ENCODE measurements at regions not wholly inside any gene's neighbourhood (a gene's known extent, or its start where the extent isn't known, plus 50 kb on each side); places are given as distances from the start of the nearest gene placed in this dataset.
A peak's percentile ranks its signal among the peaks of the same experiment; 100 is the strongest.

DNA sequence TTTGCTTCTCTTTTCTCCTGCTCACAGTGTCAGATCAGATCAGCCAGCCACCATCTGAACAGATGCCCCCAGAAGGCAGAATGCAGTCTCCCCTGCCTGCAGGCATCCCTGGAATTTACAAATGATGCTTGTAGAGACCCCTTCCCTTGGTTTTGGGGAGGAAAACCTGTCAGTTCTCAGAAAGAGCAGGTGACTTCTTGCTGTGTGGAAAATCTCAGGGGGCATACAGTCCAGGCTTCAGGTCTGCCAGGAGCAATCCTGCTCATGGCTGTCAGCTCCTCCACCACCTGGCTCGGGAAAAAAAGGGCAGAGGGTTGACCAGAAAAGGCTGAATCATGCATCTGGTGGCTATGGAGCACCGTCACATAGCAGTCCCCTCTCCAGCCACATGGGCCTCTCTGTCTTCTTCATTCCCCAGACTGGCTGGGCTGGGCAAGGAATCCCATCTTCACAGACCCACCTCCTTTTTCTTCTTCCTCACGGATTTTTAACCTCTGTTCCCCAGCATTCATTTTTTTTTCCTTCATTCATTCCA lies 107.0 kb downstream of the KCNF1 start:
- DNase-seq = no peak

DNA sequence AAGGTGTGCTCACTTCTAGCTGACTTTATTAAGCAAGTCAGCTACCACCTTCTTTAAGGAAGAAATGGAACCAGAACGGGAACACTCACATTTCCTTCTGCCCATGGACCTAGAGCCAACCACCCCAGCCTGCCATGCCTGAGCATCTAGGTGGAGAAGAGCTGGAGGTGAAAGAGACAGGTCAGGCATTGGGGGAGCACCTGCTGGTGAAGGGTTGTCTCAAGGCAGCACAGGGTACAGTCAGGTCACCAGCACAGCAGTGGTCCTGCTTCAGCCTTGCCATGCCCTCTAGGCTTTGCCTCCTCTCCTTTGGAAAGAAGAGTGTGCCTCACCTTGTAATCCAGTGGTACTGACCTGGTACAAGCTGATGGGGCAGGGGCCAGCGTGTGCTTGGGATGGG lies 107.9 kb downstream of the KCNF1 start:
- DNase-seq = no peak

DNA sequence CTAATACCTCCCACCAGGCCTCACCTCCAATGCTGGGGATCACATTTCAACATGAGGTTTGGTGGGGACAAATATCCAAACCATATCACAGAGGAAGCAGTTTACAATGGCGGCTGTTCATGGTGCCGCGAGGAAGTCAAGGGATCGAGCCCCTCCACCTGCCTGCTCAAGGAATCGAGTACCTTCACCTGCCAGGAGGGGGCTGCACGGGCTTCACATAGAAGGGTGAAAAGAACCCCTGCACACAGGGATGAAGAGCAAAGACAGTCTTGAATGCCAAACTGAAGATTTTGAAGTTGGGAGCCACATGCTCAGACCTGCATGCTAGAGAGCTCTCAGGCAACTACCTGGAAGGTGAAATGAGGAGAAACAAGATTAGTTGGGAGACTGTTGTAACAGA lies 110.3 kb downstream of the KCNF1 start:
- DNase-seq = no peak

DNA sequence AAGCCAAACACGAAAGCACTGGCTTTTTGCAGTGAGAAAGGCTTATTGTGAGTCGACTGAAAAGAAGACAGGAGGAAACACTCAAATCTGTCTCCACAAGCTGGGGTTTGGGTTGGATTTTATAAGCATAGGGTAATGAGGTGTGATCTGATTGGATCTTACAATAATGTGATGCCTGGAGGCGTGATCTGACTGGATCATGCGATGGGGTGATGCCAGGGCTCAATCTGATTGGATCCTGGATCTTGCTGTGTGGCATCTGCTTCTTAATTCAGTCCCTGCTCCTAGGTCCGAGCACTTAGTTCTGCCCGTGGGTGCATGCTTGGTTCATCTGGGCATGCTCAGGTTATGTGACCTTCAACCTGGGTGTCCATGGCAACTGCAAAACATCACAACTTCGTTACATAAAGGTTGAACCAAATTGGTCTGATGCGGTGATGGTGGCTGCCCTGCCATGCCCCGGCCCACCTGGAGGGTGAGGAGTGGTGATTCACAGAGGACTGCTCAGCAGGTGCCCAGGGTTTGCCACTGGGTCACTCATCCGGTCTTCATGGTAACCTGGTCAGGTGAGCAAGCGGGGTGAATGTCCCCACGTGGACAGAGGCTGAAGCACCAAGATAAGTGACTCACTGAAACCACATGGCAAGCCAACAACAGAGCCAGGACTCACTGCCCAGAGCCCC lies 111.0 kb downstream of the KCNF1 start:
- DNase-seq = no peak

DNA sequence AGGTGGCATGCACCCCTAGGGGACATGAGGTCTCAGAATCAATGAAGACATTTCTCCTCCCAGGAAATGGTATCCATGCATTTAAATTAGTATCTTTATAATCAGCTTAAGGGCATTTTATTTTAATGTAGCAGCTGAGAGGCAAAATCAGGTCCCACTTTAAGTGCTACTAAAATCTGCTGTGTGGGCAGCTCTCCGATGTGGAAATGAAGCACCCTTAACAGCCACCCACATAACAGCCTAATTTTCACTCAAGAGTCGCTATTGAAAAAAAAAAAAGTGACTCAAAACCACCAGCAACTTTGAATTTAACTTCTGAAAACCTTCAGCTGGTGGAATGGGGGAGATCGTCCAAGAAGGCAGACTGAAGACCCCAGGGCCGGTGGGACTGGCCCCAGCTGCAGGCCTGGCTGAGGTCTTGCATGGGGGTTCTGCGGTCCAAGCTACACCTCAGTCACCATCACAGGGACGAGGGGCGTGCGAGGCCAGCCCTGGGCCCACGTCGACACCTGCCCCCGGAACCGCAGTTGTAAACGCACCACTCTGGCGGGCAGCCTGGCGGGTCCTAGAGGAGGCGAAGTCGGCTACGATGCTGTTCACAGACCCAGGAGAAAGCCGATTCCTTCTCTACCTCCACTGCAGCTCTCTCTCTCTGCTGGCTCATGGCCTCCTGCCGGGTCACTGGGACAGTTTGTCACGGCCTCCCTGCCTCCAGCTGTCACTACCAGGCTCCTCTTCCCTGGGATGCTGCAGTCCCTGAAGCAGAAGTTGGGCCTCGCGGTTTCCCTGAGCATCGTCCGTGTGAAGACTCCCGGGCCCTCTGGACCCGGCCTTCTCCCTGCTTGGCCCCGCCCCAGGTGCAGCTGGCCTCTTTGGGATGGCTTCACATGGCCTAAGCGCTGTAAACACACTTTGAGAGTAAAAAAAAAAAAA lies 111.9 kb downstream of the KCNF1 start:
- no peak for DNase-seq

DNA sequence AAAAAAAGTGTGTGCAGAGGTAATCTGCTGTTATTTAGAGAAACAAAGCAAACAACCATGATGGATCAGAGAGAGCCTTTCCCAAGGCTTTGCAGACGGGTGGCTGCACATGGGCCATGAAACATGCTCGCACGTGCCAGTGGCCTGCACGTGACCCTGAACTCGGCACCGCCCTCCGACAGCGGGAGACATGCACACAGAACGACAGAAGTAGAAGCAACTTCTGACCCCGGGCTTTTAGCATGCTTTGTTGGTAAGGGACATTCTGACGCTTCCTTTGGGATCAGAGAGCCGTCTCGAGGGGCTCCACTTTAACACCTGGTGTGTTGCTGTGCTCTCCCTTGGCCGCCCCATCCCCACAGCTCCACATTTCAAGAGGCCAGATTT lies 112.5 kb downstream of the KCNF1 start:
- DNase-seq = peak; percentile 53

DNA sequence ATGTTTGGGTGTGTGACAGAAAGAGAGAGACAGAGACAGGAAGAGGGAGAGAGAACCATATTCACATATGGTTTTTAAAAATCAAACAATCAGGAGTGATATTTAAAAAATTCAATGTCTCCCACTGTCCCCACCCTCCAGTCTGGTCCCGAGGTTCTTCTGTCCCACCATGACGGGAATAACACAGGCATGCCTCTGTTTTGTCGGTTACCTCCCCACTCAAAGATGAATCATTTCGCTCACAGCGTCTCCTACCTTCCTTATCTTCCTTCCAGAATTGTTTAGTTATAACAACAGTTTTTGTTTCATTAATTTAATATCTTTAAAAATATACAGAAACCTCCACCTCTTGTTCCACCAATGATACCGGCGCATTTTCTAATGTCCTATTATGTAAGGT lies 113.0 kb downstream of the KCNF1 start:
- DNase-seq = no peak

DNA sequence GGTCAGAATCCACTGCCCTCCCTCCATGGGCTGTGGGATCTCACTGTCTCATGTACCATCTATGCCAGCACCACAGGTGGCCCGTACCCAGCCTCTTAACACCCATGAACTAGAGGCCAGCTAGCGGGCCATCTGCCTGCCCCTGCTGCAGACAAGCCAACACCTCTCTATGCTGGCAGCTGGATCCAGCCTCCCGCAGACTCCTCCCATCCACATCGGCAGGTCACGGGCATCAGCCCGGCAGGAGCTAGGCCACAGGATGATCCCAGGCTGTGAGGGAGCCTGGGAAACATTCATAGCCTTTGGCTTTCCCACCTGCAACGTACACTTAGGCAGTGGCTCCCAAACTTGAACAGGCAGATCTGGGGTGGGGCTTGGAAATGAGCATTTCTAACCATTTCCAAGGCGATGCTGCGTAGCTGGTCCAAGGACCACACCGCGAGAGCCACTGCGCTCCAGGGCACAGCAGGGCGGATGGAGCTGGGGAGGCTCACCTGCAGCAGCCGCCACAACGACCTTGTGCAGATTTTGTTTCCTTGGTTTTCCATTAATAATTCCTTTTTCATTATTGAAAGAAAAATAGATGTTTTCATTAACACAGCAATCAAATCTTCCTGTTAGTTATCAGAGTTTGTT lies 114.7 kb downstream of the KCNF1 start:
- no peak for DNase-seq

DNA sequence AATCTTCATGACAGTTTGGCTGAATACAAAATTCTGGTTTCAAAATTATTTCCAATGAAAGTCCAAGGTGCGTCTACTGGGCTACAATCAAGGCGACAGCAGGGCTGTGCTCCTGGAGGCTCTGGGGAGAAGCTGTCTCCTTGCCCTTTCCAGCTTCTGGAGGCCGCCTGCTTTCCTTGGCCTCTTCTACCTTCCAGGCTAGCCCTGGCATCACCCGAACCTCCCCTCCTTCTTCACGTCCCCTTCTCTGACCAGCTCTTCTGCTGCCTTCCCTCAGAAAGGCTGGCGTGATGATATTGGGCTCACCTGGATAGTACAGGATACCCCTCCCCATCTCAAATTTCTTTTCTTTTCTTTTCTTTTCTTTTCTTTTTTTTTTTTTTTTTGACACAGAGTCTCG lies 115.5 kb downstream of the KCNF1 start:
- no peak for DNase-seq

DNA sequence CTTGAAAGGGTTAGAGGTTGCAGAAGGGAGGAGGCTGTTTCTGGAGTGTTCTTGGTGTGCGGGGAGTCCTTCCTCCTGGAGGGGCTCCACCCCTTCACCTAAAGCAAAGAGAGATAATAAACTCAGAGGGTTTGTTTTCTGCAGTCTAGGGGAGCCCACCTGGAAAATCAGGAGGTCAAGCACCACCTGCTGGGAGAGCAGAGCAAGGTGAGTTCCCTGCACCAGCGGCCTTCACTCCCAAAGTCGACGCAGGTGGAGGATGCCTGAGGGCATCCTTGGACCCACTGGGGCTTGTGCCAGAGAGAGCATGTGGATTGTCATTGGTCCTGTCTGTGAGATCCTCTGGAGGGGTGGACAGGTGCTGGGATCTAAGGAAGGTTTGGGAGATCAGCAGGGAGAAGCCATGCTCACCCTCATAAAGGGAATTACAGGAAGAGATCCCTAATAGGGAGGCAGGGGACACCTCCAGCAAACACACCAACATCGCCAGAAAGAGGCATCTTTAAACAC lies 116.7 kb downstream of the KCNF1 start:
- DNase-seq = no peak

DNA sequence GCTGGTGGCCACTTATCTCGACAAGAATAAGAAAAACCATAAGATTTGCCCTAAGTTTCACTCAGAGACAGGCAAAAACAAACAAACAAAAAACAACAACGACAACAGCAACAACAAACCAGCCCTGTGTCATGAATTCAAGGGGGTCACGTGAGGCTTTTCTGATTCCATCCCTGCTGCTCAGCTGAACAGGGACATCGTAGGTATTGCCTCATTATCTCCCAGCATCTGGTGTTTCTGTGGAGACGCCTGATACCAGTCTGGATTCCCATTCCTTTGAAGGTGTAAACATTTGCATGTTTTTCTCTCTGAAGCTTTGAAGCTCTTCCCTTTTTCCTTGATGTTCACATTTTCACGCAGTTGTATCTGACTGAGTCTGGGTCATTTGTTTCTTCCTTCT lies 117.4 kb downstream of the KCNF1 start:
- DNase-seq = no peak

DNA sequence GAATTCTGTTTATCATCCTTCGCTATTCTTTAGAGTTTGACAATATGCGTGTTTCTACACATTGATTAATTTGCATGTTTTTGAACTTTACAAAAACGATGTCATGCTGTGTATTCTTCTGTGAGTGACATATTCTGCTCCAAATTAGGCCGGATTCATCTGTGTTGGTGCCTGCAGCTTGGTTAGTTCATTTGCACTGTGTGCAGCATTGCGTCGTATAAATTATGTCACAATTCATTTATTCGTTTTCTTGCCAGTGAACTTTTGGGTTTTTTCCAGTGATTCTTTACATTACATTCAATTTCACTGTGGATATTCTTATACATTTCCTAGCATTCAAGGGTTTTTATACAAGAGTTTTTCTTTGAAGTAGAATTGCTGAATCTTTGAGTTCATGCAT lies 118.3 kb downstream of the KCNF1 start:
- no peak for DNase-seq

DNA sequence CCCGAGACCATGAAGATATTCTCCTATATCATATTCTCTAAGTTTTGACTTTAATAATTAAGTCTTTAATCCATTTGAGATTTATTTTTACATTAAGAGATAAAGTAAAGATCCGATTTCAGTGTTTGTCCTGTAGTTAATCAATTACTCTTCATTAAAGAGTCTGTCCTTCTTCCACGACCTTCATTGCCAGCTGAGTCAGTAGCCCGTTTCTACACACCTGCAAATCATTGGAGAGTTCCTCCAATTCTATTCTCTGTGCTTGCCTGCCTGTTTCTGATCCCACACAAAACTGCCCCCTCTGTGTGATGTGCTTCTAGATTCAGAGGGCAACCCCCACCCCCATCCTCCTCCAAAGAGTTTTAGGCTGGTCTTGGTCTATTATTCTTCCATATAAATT lies 119.2 kb downstream of the KCNF1 start:
- DNase-seq = no peak

DNA sequence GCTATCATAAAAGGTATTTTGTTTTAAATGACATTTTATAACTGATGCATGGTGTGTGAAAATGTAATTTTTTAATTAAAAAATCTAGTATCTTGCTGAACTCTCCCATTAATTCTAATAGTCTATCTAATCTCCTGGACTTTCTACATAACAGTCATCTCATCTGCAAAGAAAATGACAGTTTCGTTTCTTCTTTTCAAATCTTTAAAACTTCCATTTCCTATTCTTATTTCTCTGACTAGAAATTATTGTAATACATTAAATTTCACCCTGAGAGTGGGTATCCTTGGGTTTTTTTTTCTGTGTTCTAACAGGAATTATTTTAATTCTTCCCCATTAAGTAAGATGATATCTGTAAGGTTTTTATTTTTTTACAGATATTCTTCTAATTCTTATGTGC lies 120.1 kb downstream of the KCNF1 start:
- DNase-seq = no peak

DNA sequence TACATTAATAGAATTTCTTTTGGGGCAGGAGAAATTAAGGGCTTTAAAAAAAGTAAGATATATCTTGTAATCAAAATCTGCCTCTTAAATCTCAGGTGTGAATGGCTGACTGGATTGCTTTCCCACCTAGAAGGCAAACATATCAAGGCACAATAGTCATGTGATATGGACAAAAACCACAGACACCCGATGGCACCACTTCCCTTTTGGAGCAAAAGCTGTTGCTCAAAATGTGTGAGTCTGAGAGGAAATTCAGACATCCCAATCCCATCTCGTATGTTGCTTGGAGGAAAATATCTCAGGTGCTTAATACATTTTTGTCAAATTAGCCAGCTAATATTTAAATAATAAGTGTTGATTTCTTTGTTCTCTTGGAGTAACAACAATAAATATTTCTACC lies 120.7 kb downstream of the KCNF1 start:
- no peak for DNase-seq

DNA sequence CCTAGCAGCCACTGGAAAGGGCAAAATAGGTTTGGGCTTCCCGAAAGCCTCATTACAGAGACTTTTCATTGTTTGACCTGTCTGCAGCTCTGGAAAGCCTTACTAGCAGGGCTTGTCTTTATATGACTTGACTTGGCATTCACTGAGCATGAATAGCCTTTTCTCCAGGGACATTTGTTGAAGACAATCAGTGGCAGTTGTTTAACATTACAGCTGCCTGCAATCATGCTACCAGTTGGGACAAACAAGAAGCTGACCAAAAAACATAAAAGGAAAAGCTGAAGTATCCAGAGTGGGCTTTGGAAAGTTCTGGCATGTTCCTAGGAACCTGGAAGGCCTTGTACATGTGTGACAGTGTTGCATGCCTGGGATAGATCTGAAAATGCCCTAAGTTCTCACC lies 121.4 kb downstream of the KCNF1 start:
- DNase-seq = no peak

DNA sequence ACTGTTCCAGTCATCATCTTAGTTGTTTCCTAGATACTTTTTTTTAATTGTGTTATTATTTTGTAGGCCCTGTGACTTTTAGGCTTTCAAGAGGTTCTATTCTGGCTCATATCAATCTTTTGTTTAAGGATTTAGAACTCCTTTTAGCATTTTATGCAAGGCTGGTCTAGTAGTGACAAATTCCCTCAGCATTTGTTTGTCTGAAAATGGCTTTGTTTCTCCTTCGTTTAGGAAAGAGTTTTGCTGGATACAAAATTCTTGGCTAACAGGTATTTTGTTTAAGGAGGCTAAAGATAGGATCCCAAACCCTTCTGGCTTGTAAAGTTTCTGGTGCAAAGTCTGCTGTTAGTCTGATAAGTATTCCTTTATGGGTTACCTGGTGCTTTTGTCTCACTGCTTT lies 116.6 kb upstream of the SLC66A3 start:
- no peak for DNase-seq

DNA sequence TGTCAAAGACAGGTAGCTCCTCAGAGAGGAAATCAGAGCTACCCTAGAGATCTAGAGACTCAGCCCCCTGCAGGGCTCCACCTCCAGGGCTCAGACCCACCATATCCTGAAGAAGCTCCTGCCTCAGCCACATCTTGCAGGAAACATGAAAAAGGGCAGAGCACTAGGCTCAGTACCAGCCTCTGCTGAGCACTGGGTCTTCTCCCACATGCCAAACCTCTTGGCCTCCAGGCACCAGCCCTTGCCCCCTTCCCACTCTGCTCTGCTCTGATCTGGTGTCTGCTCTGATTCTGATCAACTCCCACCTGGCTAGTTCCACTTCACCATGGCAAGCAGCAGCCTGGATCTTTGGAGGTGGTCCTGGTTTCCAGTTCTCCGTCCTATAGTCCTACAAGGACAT lies 114.3 kb upstream of the SLC66A3 start:
- DNase-seq = no peak

DNA sequence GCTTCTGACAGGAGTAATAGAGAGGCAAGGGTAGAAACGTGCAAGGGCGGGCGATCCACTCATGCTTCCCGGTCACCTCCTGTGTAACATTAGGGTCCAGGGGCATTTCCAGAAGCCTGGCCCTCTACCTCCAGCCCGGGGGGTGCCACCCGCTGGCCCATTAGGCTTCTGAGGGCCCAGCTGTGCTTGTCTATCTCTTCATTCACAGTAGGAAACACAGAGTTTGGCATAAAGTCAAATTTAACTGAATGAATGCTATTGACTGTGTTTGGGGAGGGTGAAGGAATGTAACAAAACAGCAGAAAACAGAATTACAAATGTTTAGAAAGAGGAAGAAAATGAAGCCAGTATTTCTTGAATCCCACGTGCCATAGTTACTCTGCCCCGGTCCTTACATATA lies 112.4 kb upstream of the SLC66A3 start:
- no peak for DNase-seq

DNA sequence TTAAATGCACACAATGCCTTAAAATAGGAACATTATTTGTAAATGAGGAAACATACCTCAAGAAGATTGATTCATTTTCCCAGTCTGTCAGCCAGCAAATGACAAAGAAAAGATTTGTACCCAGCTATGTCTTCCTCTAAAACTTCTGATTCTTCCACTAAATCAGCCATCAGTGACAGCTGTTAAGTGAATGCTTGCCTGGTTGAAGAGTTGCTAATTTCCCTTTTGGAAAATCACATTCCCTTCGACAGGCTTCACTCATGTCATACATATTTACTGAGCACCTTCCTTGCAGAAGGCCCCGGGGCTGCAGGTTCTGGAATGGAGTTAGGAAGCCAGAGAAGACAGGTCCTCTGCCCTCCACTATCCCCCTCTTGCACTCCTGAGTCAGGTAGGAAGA lies 112.0 kb upstream of the SLC66A3 start:
- no peak for DNase-seq

DNA sequence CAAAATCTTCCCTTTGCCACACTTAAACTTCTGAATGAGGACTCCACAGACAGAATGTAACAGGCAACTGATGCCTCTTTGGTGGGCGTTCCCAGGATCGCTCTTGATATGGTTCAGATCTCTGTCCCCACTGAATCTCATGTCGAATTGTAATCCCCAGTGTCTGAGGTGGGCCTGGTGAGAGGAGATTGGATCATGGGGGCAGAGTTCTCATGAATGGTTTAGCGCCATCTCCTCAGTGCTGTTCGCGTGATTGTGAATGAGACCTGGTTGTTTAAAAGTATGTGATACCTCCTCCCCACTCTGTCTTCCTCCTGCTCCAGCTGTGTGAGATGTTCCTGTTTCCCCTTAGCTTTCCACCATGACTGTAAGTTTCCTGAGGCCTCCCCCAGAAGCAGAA lies 111.1 kb upstream of the SLC66A3 start:
- DNase-seq = no peak

DNA sequence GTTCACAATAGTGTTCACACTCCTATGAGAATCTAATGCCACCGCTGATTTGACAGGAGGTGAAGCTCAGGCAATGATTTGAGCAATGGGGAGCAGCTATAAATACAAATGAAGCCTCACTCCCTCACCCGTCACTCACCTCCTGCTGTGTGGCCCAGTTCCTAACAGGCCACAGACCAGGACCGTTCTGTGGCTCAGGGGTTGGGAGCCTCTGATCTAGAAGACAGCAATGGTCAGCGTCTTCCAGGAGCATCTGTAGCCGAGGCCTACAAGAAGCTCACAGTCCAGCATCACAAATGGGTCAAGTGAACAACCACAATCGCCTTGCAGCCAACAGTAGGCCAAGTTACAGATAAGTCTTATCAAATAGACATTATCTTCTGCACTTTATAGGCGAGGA lies 110.0 kb upstream of the SLC66A3 start:
- no peak for DNase-seq

DNA sequence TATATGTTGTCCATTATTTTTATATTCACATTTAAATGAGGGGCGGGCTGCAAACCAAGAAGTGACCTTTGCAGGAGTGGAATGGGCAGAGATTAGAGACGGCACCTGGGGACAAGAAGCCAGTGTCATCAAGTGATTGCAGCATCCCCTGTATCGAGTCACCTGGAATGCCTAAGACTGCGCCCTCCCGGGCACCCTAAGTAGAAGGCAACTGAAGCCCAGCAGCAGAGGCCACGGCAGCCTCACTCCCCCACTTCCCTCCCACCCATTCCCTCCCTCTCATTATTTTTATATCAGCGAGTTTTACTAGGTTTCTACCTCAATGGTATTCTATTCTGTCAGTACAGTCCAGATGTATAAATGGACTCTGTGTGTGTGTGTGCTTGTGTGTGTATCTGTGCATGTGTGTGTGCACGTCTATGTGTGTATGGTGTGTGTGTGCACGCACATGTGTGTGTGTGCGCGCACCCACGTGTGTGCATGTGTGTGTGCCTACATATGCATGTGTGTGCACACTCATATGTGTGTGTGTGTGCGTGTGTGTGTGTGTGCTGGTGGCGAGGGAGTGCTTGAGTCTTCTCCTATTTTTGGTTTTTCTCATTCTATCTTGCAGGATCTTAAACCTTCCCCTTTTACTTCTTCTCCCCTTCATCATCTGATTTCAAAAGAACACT lies 106.8 kb upstream of the SLC66A3 start:
- DNase-seq = no peak
